ENCODE measurements at regions not wholly inside any gene's neighbourhood (a gene's known extent, or its start where the extent isn't known, plus 50 kb on each side); places are given as distances from the start of the nearest gene placed in this dataset.

GRCh38 chr2:223503746-223504145, 98.4 kb downstream of the SCG2 start:
- H3K9me3 Mint-ChIP-seq, result no peaks in the 10 kb centered on the region
- ATAC-seq (ENCODE audit: poor library complexity), result no peak
- intact Hi-C loops (cut with DNase I, micrococcal nuclease), result no loop called here
- no peak overlapping the region for H3K4me3 Mint-ChIP-seq
- H3K4me3 ChIP-seq (ENCODE audit: low read length), result no peak overlapping the region
- H3K36me3 ChIP-seq (ENCODE audit: insufficient read depth, low read length), result no peaks in the 10 kb centered on the region
- no peaks in the 10 kb centered on the region for H3K9me3 ChIP-seq (ENCODE audit: control insufficient read depth in 1 of 2, insufficient read depth in 1 of 2, low read length in 2 of 2)
- no peak overlapping the region for H3K27ac ChIP-seq (ENCODE audit: low read depth in 1 of 2, low read length in 2 of 2)
- H3K4me1 ChIP-seq (ENCODE audit: insufficient read depth, low read length), result no peaks in the 10 kb centered on the region
- no peaks in the 10 kb centered on the region for H3K27me3 ChIP-seq (ENCODE audit: control insufficient read depth in 1 of 2, insufficient read depth in 2 of 2, low read length in 2 of 2)
- ChIA-PET POLR2A (no interaction called here), CTCF (interaction anchor here (0.8 kb wide), 1 partner anchor 13 kb away, joined by 3 read pairs; no protein-coding TSS in a partner anchor)
- H3K4me1 Mint-ChIP-seq (ENCODE audit: low read depth), result no peaks in the 10 kb centered on the region
- no peaks in the 10 kb centered on the region for H3K36me3 Mint-ChIP-seq (ENCODE audit: low read depth)
- H3K27me3 Mint-ChIP-seq, result no peaks in the 10 kb centered on the region
- TF ChIP-seq CTCF (IDR thresholded peaks at IDR 0.05), result no peak
- DNase-seq, result no peak
- no peak overlapping the region for H3K27ac Mint-ChIP-seq

- H3K27ac ChIP-seq (ENCODE audit: low read depth in 1 of 2, low read length in 2 of 2), result no peak overlapping the region
- Mint-ChIP-seq H3K4me1 (ENCODE audit: low read depth) (no peaks in the 10 kb centered on the region), H3K27ac (no peak overlapping the region), H3K4me3 (no peak overlapping the region), H3K36me3 (ENCODE audit: low read depth) (no peaks in the 10 kb centered on the region), H3K27me3 (peaks cover 4% of the 10 kb centered on the region), H3K9me3 (no peaks in the 10 kb centered on the region)
- DNase-seq (no peak), ATAC-seq (ENCODE audit: poor library complexity) (no peak)
- H3K36me3 ChIP-seq (ENCODE audit: insufficient read depth, low read length), result no peaks in the 10 kb centered on the region
- no peaks in the 10 kb centered on the region for H3K4me1 ChIP-seq (ENCODE audit: insufficient read depth, low read length)
- TF ChIP-seq CTCF (IDR thresholded peaks at IDR 0.05), result no peak
- CTCF ChIA-PET, result no interaction called here
- no peaks in the 10 kb centered on the region for H3K9me3 ChIP-seq (ENCODE audit: control insufficient read depth in 1 of 2, insufficient read depth in 1 of 2, low read length in 2 of 2)
- POLR2A ChIA-PET, result no interaction called here
- H3K27me3 ChIP-seq (ENCODE audit: control insufficient read depth in 1 of 2, insufficient read depth in 2 of 2, low read length in 2 of 2), result no peaks in the 10 kb centered on the region
- H3K4me3 ChIP-seq (ENCODE audit: low read length), result no peak overlapping the region
- intact Hi-C loops (cut with DNase I, micrococcal nuclease), result no loop called here
These were observed 93.8 kb downstream of the SCG2 start for GRCh38 chr2:223508372-223508771.

- ATAC-seq (ENCODE audit: poor library complexity) (no peak), DNase-seq (no peak)
- no peak overlapping the region for H3K27ac ChIP-seq (ENCODE audit: low read depth in 1 of 2, low read length in 2 of 2)
- H3K9me3 ChIP-seq (ENCODE audit: control insufficient read depth in 1 of 2, insufficient read depth in 1 of 2, low read length in 2 of 2), result no peaks in the 10 kb centered on the region
- ChIA-PET POLR2A (no interaction called here), CTCF (no interaction called here)
- H3K4me3 ChIP-seq (ENCODE audit: low read length), result no peak overlapping the region
- Mint-ChIP-seq H3K4me3 (no peak overlapping the region), H3K27me3 (peaks cover 4% of the 10 kb centered on the region), H3K4me1 (ENCODE audit: low read depth) (no peaks in the 10 kb centered on the region), H3K36me3 (ENCODE audit: low read depth) (no peaks in the 10 kb centered on the region), H3K9me3 (no peaks in the 10 kb centered on the region), H3K27ac (no peak overlapping the region)
- no peaks in the 10 kb centered on the region for H3K4me1 ChIP-seq (ENCODE audit: insufficient read depth, low read length)
- intact Hi-C loops (cut with DNase I, micrococcal nuclease), result no loop called here
- no peaks in the 10 kb centered on the region for H3K27me3 ChIP-seq (ENCODE audit: control insufficient read depth in 1 of 2, insufficient read depth in 2 of 2, low read length in 2 of 2)
- H3K36me3 ChIP-seq (ENCODE audit: insufficient read depth, low read length), result no peaks in the 10 kb centered on the region
- TF ChIP-seq CTCF (IDR thresholded peaks at IDR 0.05), result no peak
These were observed 91.4 kb downstream of the SCG2 start for GRCh38 chr2:223510713-223511112.

Data from CD4-positive, alpha-beta T cell (primary cell).